ENCODE measurements at regions not wholly inside any gene's neighbourhood (a gene's known extent, or its start where the extent isn't known, plus 50 kb on each side); places are given as distances from the start of the nearest gene placed in this dataset.

DNA sequence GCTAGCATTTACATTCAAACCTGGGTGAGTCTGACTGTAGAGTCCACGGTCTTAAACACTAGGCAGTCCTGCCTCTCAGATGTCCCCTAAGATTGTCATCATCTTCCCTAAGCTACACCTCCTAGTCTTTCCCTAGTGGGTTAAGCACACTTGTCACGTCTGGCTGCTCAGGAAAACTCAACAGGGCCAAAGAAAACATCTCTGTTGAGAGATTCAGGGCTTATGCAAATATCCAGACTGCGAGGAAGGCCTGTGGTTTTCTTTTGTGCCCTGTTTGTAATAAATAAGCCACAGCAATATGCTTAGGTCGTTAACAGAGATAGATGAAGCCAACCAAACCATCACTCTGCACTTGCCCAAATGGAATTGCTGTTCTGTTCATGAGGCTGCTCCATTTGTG lies 472.6 kb upstream of the DEPDC1 start:
- H3K4me1 ChIP-seq = no peaks in the 10 kb centered on the region
- no peaks in the 10 kb centered on the region for H3K36me3 Mint-ChIP-seq (ENCODE audit: insufficient read depth, unreplicated experiment)
- intact Hi-C loops (cut with micrococcal nuclease; ENCODE audit: unreplicated experiment) = no loop called here
- no peaks in the 10 kb centered on the region for H3K9me3 Mint-ChIP-seq (ENCODE audit: unreplicated experiment)
- H3K36me3 ChIP-seq (ENCODE audit: control insufficient read depth, insufficient read depth, low read length) = no peaks in the 10 kb centered on the region
- CTCF ChIA-PET = no interaction called here
- POLR2A ChIA-PET = no interaction called here
- no peak for DNase-seq
- no peaks in the 10 kb centered on the region for H3K4me1 Mint-ChIP-seq (ENCODE audit: low read depth, unreplicated experiment)
- H3K4me3 ChIP-seq (ENCODE audit: low read depth, low read length) = no peak overlapping the region
- TF ChIP-seq, protein P1, sequence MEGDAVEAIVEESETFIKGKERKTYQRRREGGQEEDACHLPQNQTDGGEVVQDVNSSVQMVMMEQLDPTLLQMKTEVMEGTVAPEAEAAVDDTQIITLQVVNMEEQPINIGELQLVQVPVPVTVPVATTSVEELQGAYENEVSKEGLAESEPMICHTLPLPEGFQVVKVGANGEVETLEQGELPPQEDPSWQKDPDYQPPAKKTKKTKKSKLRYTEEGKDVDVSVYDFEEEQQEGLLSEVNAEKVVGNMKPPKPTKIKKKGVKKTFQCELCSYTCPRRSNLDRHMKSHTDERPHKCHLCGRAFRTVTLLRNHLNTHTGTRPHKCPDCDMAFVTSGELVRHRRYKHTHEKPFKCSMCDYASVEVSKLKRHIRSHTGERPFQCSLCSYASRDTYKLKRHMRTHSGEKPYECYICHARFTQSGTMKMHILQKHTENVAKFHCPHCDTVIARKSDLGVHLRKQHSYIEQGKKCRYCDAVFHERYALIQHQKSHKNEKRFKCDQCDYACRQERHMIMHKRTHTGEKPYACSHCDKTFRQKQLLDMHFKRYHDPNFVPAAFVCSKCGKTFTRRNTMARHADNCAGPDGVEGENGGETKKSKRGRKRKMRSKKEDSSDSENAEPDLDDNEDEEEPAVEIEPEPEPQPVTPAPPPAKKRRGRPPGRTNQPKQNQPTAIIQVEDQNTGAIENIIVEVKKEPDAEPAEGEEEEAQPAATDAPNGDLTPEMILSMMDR (IDR thresholded peaks at IDR 0.05; ENCODE audit: insufficient read depth in 1 of 2, low read depth in 1 of 2, low read length in 1 of 2, severe bottlenecking in 1 of 2, unreplicated experiment in 1 of 2) = no peak
- no peak overlapping the region for H3K27ac Mint-ChIP-seq (ENCODE audit: unreplicated experiment)
- no peaks in the 10 kb centered on the region for H3K9me3 ChIP-seq
- H3K27me3 ChIP-seq (replicated peaks; ENCODE audit: control insufficient read depth, insufficient read depth, low read length) = no peaks in the 10 kb centered on the region
- no peaks in the 10 kb centered on the region for H3K27me3 Mint-ChIP-seq (ENCODE audit: insufficient read depth, unreplicated experiment)
- BruUV-seq (replicated peaks) = no TSS peak
- no peak overlapping the region for H3K4me3 Mint-ChIP-seq (ENCODE audit: unreplicated experiment)

DNA sequence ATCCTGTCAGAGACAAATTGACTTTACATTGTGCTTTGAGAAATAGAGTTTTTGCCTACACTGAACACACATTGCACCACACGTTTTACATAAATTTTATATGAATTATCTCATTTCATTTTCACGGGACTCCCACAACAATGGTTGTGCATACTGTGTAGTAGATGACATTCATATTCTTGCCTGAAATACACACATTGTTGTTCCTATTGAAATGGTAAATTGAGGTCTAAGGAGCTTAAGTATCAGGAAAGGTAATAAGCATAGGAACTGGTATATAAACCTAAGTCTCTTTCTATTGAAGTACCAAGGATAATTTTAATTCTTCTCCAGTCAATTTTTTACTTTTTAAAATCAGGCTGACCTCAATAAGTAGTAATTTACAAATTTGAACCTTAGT lies 473.7 kb upstream of the DEPDC1 start:
- Histone ChIP-seq H3K9me3 (no peaks in the 10 kb centered on the region), H3K36me3 (ENCODE audit: control insufficient read depth, insufficient read depth, low read length) (no peaks in the 10 kb centered on the region), H3K4me3 (ENCODE audit: low read depth, low read length) (no peak overlapping the region), H3K4me1 (no peaks in the 10 kb centered on the region), H3K27me3 (replicated peaks; ENCODE audit: control insufficient read depth, insufficient read depth, low read length) (no peaks in the 10 kb centered on the region)
- DNase-seq = no peak
- Mint-ChIP-seq H3K27ac (ENCODE audit: unreplicated experiment) (no peak overlapping the region), H3K27me3 (ENCODE audit: insufficient read depth, unreplicated experiment) (no peaks in the 10 kb centered on the region), H3K4me1 (ENCODE audit: low read depth, unreplicated experiment) (no peaks in the 10 kb centered on the region), H3K4me3 (ENCODE audit: unreplicated experiment) (no peak overlapping the region), H3K36me3 (ENCODE audit: insufficient read depth, unreplicated experiment) (no peaks in the 10 kb centered on the region), H3K9me3 (ENCODE audit: unreplicated experiment) (no peaks in the 10 kb centered on the region)
- intact Hi-C loops (cut with micrococcal nuclease; ENCODE audit: unreplicated experiment) = loop anchor here (10.0 kb wide), 1 partner anchor 156 kb away; no protein-coding TSS in a partner anchor
- no TSS peak for BruUV-seq (replicated peaks)
- ChIA-PET CTCF (no interaction called here), POLR2A (no interaction called here)
- TF ChIP-seq, protein P1 (IDR thresholded peaks at IDR 0.05; ENCODE audit: insufficient read depth in 1 of 2, low read depth in 1 of 2, low read length in 1 of 2, severe bottlenecking in 1 of 2, unreplicated experiment in 1 of 2) = no peak

DNA sequence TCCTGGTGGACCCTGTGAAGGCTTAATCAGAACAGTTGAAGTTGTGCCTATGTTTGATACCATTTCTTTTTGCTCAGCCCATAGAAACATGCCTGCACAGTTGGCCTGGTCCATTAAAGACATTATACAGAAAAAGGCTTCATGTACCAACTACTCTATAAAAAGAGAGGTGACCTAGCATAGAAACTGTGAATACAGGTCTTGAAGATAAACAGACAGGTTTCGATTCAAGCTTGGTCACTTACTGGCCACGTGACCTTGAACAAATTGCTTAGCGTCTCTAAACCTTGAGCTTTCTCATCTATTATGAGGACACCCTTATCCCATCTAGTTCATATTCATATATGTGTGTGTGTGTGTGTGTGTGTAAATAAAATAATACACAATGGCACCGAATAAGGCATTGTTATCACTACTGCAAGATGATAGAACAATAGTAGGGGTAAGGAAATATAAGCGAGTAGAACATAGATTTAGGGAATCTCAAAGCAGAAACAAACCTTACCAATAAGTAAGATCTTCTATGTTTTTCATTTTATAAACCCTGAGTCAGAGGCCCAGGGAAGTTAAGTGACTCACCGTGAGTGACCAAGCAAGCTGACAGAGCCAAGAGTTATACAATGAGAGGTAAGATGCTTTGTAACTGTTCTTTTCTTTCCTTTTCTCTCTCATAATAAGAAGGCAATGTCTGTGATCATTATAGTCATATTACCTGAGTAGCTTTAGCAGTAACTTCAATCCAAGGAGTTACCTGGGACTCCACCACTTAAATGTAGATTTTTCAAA lies 476.8 kb upstream of the DEPDC1 start:
- Histone ChIP-seq H3K27me3 (replicated peaks; ENCODE audit: control insufficient read depth, insufficient read depth, low read length) (no peaks in the 10 kb centered on the region), H3K4me3 (ENCODE audit: low read depth, low read length) (no peak overlapping the region), H3K9me3 (no peaks in the 10 kb centered on the region), H3K36me3 (ENCODE audit: control insufficient read depth, insufficient read depth, low read length) (no peaks in the 10 kb centered on the region), H3K4me1 (no peaks in the 10 kb centered on the region)
- H3K36me3 Mint-ChIP-seq (ENCODE audit: insufficient read depth, unreplicated experiment) = no peaks in the 10 kb centered on the region
- no peak overlapping the region for H3K4me3 Mint-ChIP-seq (ENCODE audit: unreplicated experiment)
- intact Hi-C loops (cut with micrococcal nuclease; ENCODE audit: unreplicated experiment) = loop anchor here (10.0 kb wide), 1 partner anchor 159 kb away; no protein-coding TSS in a partner anchor
- TF ChIP-seq, protein P1 (IDR thresholded peaks at IDR 0.05; ENCODE audit: insufficient read depth in 1 of 2, low read depth in 1 of 2, low read length in 1 of 2, severe bottlenecking in 1 of 2, unreplicated experiment in 1 of 2) = no peak
- no peaks in the 10 kb centered on the region for H3K4me1 Mint-ChIP-seq (ENCODE audit: low read depth, unreplicated experiment)
- POLR2A ChIA-PET = no interaction called here
- no peak overlapping the region for H3K27ac Mint-ChIP-seq (ENCODE audit: unreplicated experiment)
- H3K9me3 Mint-ChIP-seq (ENCODE audit: unreplicated experiment) = no peaks in the 10 kb centered on the region
- DNase-seq = no peak
- CTCF ChIA-PET = no interaction called here
- no TSS peak for BruUV-seq (replicated peaks)
- H3K27me3 Mint-ChIP-seq (ENCODE audit: insufficient read depth, unreplicated experiment) = no peaks in the 10 kb centered on the region
